ENCODE measurements at regions not wholly inside any gene's neighbourhood (a gene's known extent, or its start where the extent isn't known, plus 50 kb on each side); places are given as distances from the start of the nearest gene placed in this dataset.

DNA sequence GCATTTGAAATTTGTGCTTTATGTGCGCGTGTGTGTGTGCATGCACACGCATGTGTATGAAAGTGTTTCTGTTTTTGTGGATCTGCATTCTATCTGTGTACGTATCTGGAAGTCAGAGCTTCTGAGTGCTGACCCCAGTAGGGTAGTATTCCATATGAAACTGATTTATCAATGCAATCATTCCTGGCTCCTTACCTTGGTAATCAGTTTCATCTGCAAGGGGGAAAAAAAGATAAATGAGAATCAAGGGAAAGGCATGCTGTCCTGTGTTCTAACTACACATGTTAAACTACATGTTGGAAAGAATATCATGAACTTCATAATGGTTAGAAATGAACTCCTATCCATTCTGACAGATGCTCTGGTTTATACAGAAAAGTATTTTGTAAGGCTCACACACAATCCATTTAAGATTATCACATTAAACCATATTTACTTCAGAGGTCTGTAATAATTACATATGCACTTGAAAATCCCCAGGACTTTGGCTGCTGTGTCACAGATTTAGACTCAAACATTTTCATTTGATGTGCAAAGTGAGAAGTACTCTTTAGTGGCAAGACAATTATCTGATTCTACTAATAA, 276.1 kb upstream of the LMO3 start:
- no peak overlapping the region for H3K4me3 Mint-ChIP-seq (ENCODE audit: unreplicated experiment)
- no peak for DNase-seq
- no peak overlapping the region for H3K27ac Mint-ChIP-seq (ENCODE audit: unreplicated experiment)
- H3K9me3 Mint-ChIP-seq (ENCODE audit: unreplicated experiment) = peaks cover 1% of the 10 kb centered on the region
- no peaks in the 10 kb centered on the region for H3K36me3 Mint-ChIP-seq (ENCODE audit: unreplicated experiment)
- peaks cover 6% of the 10 kb centered on the region for H3K4me1 Mint-ChIP-seq (ENCODE audit: low read depth, unreplicated experiment)
- TF ChIP-seq, protein P1, sequence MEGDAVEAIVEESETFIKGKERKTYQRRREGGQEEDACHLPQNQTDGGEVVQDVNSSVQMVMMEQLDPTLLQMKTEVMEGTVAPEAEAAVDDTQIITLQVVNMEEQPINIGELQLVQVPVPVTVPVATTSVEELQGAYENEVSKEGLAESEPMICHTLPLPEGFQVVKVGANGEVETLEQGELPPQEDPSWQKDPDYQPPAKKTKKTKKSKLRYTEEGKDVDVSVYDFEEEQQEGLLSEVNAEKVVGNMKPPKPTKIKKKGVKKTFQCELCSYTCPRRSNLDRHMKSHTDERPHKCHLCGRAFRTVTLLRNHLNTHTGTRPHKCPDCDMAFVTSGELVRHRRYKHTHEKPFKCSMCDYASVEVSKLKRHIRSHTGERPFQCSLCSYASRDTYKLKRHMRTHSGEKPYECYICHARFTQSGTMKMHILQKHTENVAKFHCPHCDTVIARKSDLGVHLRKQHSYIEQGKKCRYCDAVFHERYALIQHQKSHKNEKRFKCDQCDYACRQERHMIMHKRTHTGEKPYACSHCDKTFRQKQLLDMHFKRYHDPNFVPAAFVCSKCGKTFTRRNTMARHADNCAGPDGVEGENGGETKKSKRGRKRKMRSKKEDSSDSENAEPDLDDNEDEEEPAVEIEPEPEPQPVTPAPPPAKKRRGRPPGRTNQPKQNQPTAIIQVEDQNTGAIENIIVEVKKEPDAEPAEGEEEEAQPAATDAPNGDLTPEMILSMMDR (IDR thresholded peaks at IDR 0.05; ENCODE audit: partially characterized antibody, unreplicated experiment) = no peak
- H3K27me3 Mint-ChIP-seq (ENCODE audit: unreplicated experiment) = no peaks in the 10 kb centered on the region

DNA sequence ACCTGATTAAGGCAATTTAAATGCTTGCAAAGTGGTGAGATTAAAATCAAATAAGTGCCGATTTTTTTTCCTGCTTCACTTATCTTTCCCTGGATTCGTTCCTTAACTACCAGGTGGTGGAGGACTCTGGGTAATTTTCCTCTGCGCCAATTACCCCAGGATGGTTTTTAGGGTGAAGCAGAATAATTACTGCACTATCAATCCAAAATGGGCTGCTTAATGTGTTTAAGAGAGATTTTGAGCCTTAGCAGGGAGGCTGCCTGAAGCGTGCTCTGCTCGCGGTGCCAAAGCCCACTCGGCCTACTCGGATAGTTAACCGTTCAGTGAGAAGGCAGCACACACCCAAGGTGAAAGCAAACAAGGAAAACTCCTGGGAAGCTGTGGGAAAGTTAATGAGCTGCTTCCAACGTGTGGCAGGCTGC, 274.9 kb upstream of the LMO3 start:
- TF ChIP-seq, protein P1 (IDR thresholded peaks at IDR 0.05; ENCODE audit: partially characterized antibody, unreplicated experiment) = no peak
- Mint-ChIP-seq H3K4me1 (ENCODE audit: low read depth, unreplicated experiment) (peaks cover 6% of the 10 kb centered on the region), H3K27ac (ENCODE audit: unreplicated experiment) (no peak overlapping the region), H3K4me3 (ENCODE audit: unreplicated experiment) (no peak overlapping the region), H3K36me3 (ENCODE audit: unreplicated experiment) (no peaks in the 10 kb centered on the region), H3K27me3 (ENCODE audit: unreplicated experiment) (no peaks in the 10 kb centered on the region), H3K9me3 (ENCODE audit: unreplicated experiment) (peaks cover 1% of the 10 kb centered on the region)
- peak; percentile 12 for DNase-seq

DNA sequence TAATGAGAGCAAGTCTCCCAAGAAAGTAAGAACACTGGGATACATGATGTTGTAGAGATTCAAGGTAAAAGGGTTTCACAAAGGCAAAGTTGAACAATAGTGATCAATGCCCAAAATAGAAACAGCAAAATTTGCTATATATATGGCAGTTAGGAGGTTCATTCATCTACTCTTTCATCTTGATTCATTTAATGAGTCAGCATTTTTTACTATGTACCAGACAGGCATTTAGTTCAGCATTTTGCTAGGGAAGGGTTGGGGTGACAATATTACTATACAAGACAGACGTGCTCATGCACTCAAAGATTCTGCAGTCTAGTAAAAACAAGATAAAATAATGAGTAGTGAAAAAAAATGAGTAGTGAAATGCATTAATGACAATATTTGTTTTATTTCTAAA, 264.9 kb upstream of the LMO3 start:
- H3K4me1 Mint-ChIP-seq (ENCODE audit: low read depth, unreplicated experiment) = no peaks in the 10 kb centered on the region
- TF ChIP-seq, protein P1 (IDR thresholded peaks at IDR 0.05; ENCODE audit: partially characterized antibody, unreplicated experiment) = no peak
- H3K9me3 Mint-ChIP-seq (ENCODE audit: unreplicated experiment) = no peaks in the 10 kb centered on the region
- H3K36me3 Mint-ChIP-seq (ENCODE audit: unreplicated experiment) = no peaks in the 10 kb centered on the region
- H3K27ac Mint-ChIP-seq (ENCODE audit: unreplicated experiment) = no peak overlapping the region
- H3K27me3 Mint-ChIP-seq (ENCODE audit: unreplicated experiment) = no peaks in the 10 kb centered on the region
- no peak for DNase-seq
- no peak overlapping the region for H3K4me3 Mint-ChIP-seq (ENCODE audit: unreplicated experiment)

DNA sequence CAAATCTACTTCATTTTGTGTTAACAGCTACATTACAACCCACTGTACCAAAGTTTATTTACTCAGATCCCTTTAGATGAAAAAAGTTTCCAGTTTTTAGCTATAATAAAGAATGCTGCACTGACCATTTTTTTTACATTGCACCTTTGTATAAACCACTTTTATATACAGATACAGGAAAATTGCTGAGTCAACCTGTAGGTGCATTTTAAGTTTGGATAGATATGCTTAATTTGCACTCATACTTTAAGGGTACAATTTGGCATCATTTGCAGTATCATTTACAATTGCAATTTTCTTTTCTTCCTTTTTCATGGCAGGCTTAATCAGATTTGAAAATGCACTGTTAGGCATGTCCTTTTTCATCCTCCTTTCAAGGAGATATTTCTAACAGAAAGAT, 257.8 kb upstream of the LMO3 start:
- no peak for DNase-seq
- Mint-ChIP-seq H3K36me3 (ENCODE audit: unreplicated experiment) (no peaks in the 10 kb centered on the region), H3K27ac (ENCODE audit: unreplicated experiment) (no peak overlapping the region), H3K9me3 (ENCODE audit: unreplicated experiment) (no peaks in the 10 kb centered on the region), H3K4me1 (ENCODE audit: low read depth, unreplicated experiment) (no peaks in the 10 kb centered on the region), H3K27me3 (ENCODE audit: unreplicated experiment) (no peaks in the 10 kb centered on the region), H3K4me3 (ENCODE audit: unreplicated experiment) (no peak overlapping the region)
- TF ChIP-seq, protein P1 (IDR thresholded peaks at IDR 0.05; ENCODE audit: partially characterized antibody, unreplicated experiment) = no peak

DNA sequence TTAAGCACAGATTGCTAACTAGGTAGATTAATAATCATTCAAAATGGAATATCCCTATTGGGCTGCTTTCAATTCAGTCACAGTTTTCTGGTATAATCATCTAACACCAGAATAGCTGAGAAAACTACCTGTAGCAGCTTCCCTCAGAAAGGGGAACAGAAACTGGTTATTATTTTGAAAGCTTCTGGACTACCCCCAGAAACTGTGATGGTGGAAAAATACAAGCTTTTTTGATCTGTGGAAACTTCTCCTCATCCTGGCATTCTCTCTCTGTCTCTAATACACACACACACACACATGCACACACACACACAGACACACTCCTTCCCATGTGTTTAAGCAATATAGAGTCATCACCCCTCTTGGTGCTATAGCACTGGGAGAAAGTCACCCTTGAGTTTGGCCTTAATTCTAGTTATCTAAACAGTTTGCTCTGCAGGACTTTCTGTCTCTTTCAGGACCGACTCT, 251.5 kb upstream of the LMO3 start:
- Mint-ChIP-seq H3K9me3 (ENCODE audit: unreplicated experiment) (no peaks in the 10 kb centered on the region), H3K27me3 (ENCODE audit: unreplicated experiment) (no peaks in the 10 kb centered on the region), H3K27ac (ENCODE audit: unreplicated experiment) (no peak overlapping the region), H3K4me1 (ENCODE audit: low read depth, unreplicated experiment) (peaks cover 4% of the 10 kb centered on the region), H3K36me3 (ENCODE audit: unreplicated experiment) (no peaks in the 10 kb centered on the region), H3K4me3 (ENCODE audit: unreplicated experiment) (no peak overlapping the region)
- TF ChIP-seq, protein P1 (IDR thresholded peaks at IDR 0.05; ENCODE audit: partially characterized antibody, unreplicated experiment) = no peak
- no peak for DNase-seq
